ENCODE measurements at regions not wholly inside any gene's neighbourhood (a gene's known extent, or its start where the extent isn't known, plus 50 kb on each side); places are given as distances from the start of the nearest gene placed in this dataset.

- DNase-seq: no peak
- ATAC-seq: no peak
- intact Hi-C loops (cut with micrococcal nuclease): no loop called here
Observed at GRCh38 chr17:57174591-57174990, 81.7 kb upstream of the MSI2 start.

DNA sequence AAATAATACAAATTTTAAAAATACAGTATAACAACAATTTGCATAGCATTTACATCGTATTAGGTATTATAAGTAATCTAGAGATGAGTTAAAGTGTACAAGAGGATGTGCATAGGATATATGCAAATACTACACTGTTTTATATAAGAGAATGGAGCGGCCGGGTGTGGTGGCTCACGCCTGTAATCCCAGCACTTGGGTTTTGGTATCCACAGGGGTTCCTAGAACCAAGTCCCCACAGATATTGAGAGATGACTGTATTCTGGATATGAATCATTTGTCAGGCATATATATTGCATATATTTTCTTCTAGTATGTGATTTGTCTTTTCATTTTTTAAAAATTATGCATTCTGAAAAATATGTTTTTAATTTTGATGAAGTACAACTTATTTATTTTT lies 77.5 kb upstream of the MSI2 start:
- DNase-seq (no peak), ATAC-seq (no peak)
- intact Hi-C loops (cut with micrococcal nuclease): no loop called here

GRCh38 chr17:57182621-57183020 lies 73.7 kb upstream of the MSI2 start:
- no peak for ATAC-seq
- intact Hi-C loops (cut with micrococcal nuclease): no loop called here
- DNase-seq: no peak

DNA sequence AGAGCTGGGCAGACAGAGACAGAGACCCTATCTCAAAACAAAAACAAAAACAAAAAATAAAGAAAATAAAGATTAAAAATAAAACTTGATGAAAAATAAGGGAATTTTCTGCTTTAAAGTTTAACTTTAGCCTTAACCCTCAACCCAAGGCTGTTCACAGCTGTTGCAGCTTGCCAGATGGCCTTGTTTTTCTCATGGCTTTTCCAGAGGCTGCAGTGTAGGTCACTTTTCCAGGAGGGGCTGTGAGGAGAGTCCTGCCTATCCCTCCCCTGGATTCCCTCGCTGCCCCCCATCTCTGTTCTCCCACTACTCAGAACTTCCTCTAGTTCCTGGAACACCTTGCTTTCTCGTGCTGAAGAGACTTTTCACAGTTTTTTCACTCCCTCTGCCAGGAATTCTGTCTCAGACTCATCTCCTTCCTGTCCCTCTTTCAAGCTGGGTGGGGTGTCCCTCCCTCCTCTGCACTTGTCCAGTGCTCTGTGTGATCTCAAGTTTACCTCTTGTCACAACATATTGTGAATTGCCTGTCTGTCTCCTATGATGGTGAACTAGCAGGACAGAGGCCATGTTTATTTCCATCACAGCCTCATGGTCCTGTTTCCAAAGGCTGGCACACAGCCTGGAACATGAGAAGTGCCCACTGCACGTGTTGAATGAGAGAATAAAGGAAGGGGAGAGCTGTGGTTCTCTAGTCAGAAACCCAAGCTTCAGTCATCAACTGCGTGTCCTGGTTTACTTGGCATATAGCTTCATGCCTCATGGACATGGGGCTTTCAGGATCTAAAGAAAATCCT lies 69.9 kb upstream of the MSI2 start:
- peak; percentile 33 for DNase-seq
- intact Hi-C loops (cut with micrococcal nuclease): no loop called here
- ATAC-seq: peak; percentile 70

GRCh38 chr17:57187391-57187790 lies 68.9 kb upstream of the MSI2 start:
- ATAC-seq (no peak), DNase-seq (no peak)
- intact Hi-C loops (cut with micrococcal nuclease): no loop called here

GRCh38 chr17:57195785-57196460 lies 60.4 kb upstream of the MSI2 start:
- ATAC-seq: no peak
- intact Hi-C loops (cut with micrococcal nuclease): no loop called here
- DNase-seq: no peak

DNA sequence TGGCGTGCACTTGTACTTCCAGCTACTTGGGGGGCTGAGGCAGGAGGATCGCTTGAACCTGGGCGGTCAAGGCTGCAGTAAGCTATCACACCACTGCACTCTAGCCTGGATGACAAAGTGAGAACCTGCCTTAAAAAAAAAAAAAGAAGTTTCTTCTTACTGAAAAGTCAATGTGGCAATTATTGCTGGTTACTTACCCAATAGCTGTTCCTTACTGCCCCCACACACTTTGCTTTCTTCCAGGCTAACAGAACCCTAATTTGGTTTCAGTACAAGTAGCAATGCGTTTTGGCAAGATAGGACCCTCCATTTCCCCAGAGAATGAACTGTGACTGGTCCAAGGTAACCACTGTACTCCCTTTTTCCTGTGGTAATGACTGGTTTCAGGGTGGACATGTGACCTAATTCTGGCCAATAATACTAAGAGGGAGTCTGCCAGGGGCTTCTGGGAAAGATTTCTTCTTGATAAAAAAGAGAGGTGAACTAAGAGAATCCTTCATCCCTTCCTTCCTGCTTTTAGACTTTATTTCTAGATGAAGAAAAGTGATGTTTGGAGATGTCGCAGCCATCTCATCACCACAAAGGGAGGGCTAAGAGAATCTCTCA lies 58.8 kb upstream of the MSI2 start:
- no peak for ATAC-seq
- no peak for DNase-seq
- intact Hi-C loops (cut with micrococcal nuclease): no loop called here

DNA sequence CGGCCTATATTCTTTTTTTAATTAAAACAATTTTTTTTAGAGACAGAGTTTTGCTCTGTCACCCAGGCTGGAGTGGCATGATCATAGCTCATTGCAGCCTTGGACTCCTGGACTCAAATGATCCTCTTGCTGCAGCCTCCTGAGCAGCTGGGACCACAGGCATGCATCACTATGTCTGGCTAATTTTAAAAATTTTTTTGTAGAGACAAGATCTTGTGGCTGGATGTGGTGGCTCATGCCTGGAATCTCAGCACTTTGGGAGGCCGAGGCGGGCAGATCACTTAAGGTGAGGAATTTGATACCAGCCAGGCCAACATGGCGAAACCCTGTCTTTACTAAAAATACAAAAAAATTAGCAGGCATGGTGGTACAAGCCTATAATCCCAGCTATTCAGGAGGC lies 54.8 kb upstream of the MSI2 start:
- DNase-seq (no peak), ATAC-seq (no peak)
- intact Hi-C loops (cut with micrococcal nuclease): no loop called here

GRCh38 chr17:57203040-57203439 lies 53.3 kb upstream of the MSI2 start:
- ATAC-seq: no peak
- no peak for DNase-seq
- intact Hi-C loops (cut with micrococcal nuclease): no loop called here

Data from left ventricle myocardium superior (tissue), 1 donor.